ENCODE measurements at regions not wholly inside any gene's neighbourhood (a gene's known extent, or its start where the extent isn't known, plus 50 kb on each side); places are given as distances from the start of the nearest gene placed in this dataset.

- FAIRE-seq = no peak
- WGBS, 3 donors = 50 to 57% (median 51%) methylated on average over 2 of the region's 2 CpGs
- Histone ChIP-seq H3K4me3 (ENCODE audit: low read depth in 1 of 3, low read length in 3 of 3) (no peak overlapping the region), H3K9me3 (ENCODE audit: control insufficient read depth in 2 of 2, insufficient read depth in 1 of 2, low read depth in 1 of 2, low read length in 1 of 2) (peaks cover 0 to 10% of the 10 kb centered on the region in 2 donors), H3K27ac (ENCODE audit: low read depth in 1 of 3, low read length in 2 of 3) (no peak overlapping the region), H3K4me1 (ENCODE audit: control insufficient read depth in 3 of 3, insufficient read depth in 2 of 3, low read depth in 1 of 3, low read length in 2 of 3) (no peaks in the 10 kb centered on the region), H3K36me3 (ENCODE audit: control insufficient read depth in 3 of 3, insufficient read depth in 2 of 3, low read depth in 1 of 3, low read length in 3 of 3) (no peaks in the 10 kb centered on the region), H3K27me3 (ENCODE audit: control insufficient read depth in 3 of 3, insufficient read depth in 3 of 3, low read length in 3 of 3) (no peaks in the 10 kb centered on the region)
- no peak for DNase-seq
These were observed 140.1 kb upstream of the NR3C1 start for GRCh38 chr5:143543358-143544255.

GRCh38 chr5:143542798-143543144 is 139.3 kb upstream of the NR3C1 start:
- Histone ChIP-seq H3K27me3 (ENCODE audit: control insufficient read depth in 3 of 3, insufficient read depth in 3 of 3, low read length in 3 of 3) (no peaks in the 10 kb centered on the region), H3K36me3 (ENCODE audit: control insufficient read depth in 3 of 3, insufficient read depth in 2 of 3, low read depth in 1 of 3, low read length in 3 of 3) (no peaks in the 10 kb centered on the region), H3K4me3 (ENCODE audit: low read depth in 1 of 3, low read length in 3 of 3) (no peak overlapping the region), H3K27ac (ENCODE audit: low read depth in 1 of 3, low read length in 2 of 3) (no peak overlapping the region), H3K9me3 (ENCODE audit: control insufficient read depth in 2 of 2, insufficient read depth in 1 of 2, low read depth in 1 of 2, low read length in 1 of 2) (peaks cover 0 to 10% of the 10 kb centered on the region in 2 donors), H3K4me1 (ENCODE audit: control insufficient read depth in 3 of 3, insufficient read depth in 2 of 3, low read depth in 1 of 3, low read length in 2 of 3) (no peaks in the 10 kb centered on the region)
- FAIRE-seq (no peak), DNase-seq (no peak)
- 83 to 85% (median 83%) methylated on average over 3 of the region's 3 CpGs for WGBS, 3 donors

- H3K27ac ChIP-seq (ENCODE audit: low read depth in 1 of 3, low read length in 2 of 3) = no peak overlapping the region
- no peaks in the 10 kb centered on the region for H3K4me1 ChIP-seq (ENCODE audit: control insufficient read depth in 3 of 3, insufficient read depth in 2 of 3, low read depth in 1 of 3, low read length in 2 of 3)
- FAIRE-seq (no peak), DNase-seq (no peak)
- no peaks in the 10 kb centered on the region for H3K36me3 ChIP-seq (ENCODE audit: control insufficient read depth in 3 of 3, insufficient read depth in 2 of 3, low read depth in 1 of 3, low read length in 3 of 3)
- 70 to 84% (median 82%) methylated on average over 6 of the region's 6 CpGs for WGBS, 3 donors
- H3K4me3 ChIP-seq (ENCODE audit: low read depth in 1 of 3, low read length in 3 of 3) = no peak overlapping the region
- no peaks in the 10 kb centered on the region for H3K27me3 ChIP-seq (ENCODE audit: control insufficient read depth in 3 of 3, insufficient read depth in 3 of 3, low read length in 3 of 3)
- H3K9me3 ChIP-seq (ENCODE audit: control insufficient read depth in 2 of 2, insufficient read depth in 1 of 2, low read depth in 1 of 2, low read length in 1 of 2) = peaks cover 0 to 7% of the 10 kb centered on the region in 2 donors
These were observed 138.7 kb upstream of the NR3C1 start for GRCh38 chr5:143541943-143542797.

- H3K27ac ChIP-seq (ENCODE audit: low read depth in 1 of 3, low read length in 2 of 3) = no peak overlapping the region
- H3K27me3 ChIP-seq (ENCODE audit: control insufficient read depth in 3 of 3, insufficient read depth in 3 of 3, low read length in 3 of 3) = no peaks in the 10 kb centered on the region
- FAIRE-seq = no peak
- H3K9me3 ChIP-seq (ENCODE audit: control insufficient read depth in 2 of 2, insufficient read depth in 1 of 2, low read depth in 1 of 2, low read length in 1 of 2) = peaks cover 0 to 3% of the 10 kb centered on the region in 2 donors
- no peak overlapping the region for H3K4me3 ChIP-seq (ENCODE audit: low read depth in 1 of 3, low read length in 3 of 3)
- DNase-seq = no peak
- no peaks in the 10 kb centered on the region for H3K36me3 ChIP-seq (ENCODE audit: control insufficient read depth in 3 of 3, insufficient read depth in 2 of 3, low read depth in 1 of 3, low read length in 3 of 3)
- H3K4me1 ChIP-seq (ENCODE audit: control insufficient read depth in 3 of 3, insufficient read depth in 2 of 3, low read depth in 1 of 3, low read length in 2 of 3) = peaks cover 0 to 2% (median 0%) of the 10 kb centered on the region in 3 donors
These were observed 136.3 kb upstream of the NR3C1 start for GRCh38 chr5:143539742-143540141.

- 92 to 96% (median 95%) methylated on average over 2 of the region's 2 CpGs for WGBS, 3 donors
- no peak overlapping the region for H3K4me3 ChIP-seq (ENCODE audit: low read depth in 1 of 3, low read length in 3 of 3)
- H3K27ac ChIP-seq (ENCODE audit: low read depth in 1 of 3, low read length in 2 of 3) = no peak overlapping the region
- no peaks in the 10 kb centered on the region for H3K27me3 ChIP-seq (ENCODE audit: control insufficient read depth in 3 of 3, insufficient read depth in 3 of 3, low read length in 3 of 3)
- DNase-seq (no peak), FAIRE-seq (no peak)
- H3K9me3 ChIP-seq (ENCODE audit: control insufficient read depth in 2 of 2, insufficient read depth in 1 of 2, low read depth in 1 of 2, low read length in 1 of 2) = peaks cover 0 to 3% of the 10 kb centered on the region in 2 donors
- peaks cover 0 to 2% (median 0%) of the 10 kb centered on the region in 3 donors for H3K4me1 ChIP-seq (ENCODE audit: control insufficient read depth in 3 of 3, insufficient read depth in 2 of 3, low read depth in 1 of 3, low read length in 2 of 3)
- H3K36me3 ChIP-seq (ENCODE audit: control insufficient read depth in 3 of 3, insufficient read depth in 2 of 3, low read depth in 1 of 3, low read length in 3 of 3) = no peaks in the 10 kb centered on the region
These were observed 133.6 kb upstream of the NR3C1 start for GRCh38 chr5:143537056-143537455.

- H3K36me3 ChIP-seq (ENCODE audit: control insufficient read depth in 3 of 3, insufficient read depth in 2 of 3, low read depth in 1 of 3, low read length in 3 of 3) = no peaks in the 10 kb centered on the region
- peaks cover 0 to 2% (median 0%) of the 10 kb centered on the region in 3 donors for H3K4me1 ChIP-seq (ENCODE audit: control insufficient read depth in 3 of 3, insufficient read depth in 2 of 3, low read depth in 1 of 3, low read length in 2 of 3)
- H3K9me3 ChIP-seq (ENCODE audit: control insufficient read depth in 2 of 2, insufficient read depth in 1 of 2, low read depth in 1 of 2, low read length in 1 of 2) = peaks cover 0 to 3% of the 10 kb centered on the region in 2 donors
- no peak overlapping the region for H3K27ac ChIP-seq (ENCODE audit: low read depth in 1 of 3, low read length in 2 of 3)
- 78 to 93% (median 93%) methylated on average over 3 of the region's 3 CpGs for WGBS, 3 donors
- FAIRE-seq = no peak
- no peak overlapping the region for H3K4me3 ChIP-seq (ENCODE audit: low read depth in 1 of 3, low read length in 3 of 3)
- H3K27me3 ChIP-seq (ENCODE audit: control insufficient read depth in 3 of 3, insufficient read depth in 3 of 3, low read length in 3 of 3) = no peaks in the 10 kb centered on the region
- no peak for DNase-seq
These were observed 132.9 kb upstream of the NR3C1 start for GRCh38 chr5:143536364-143536763.

- Histone ChIP-seq H3K4me3 (ENCODE audit: low read depth in 1 of 3, low read length in 3 of 3) (no peak overlapping the region), H3K27me3 (ENCODE audit: control insufficient read depth in 3 of 3, insufficient read depth in 3 of 3, low read length in 3 of 3) (no peaks in the 10 kb centered on the region), H3K4me1 (ENCODE audit: control insufficient read depth in 3 of 3, insufficient read depth in 2 of 3, low read depth in 1 of 3, low read length in 2 of 3) (peaks cover 0 to 2% (median 0%) of the 10 kb centered on the region in 3 donors), H3K36me3 (ENCODE audit: control insufficient read depth in 3 of 3, insufficient read depth in 2 of 3, low read depth in 1 of 3, low read length in 3 of 3) (no peaks in the 10 kb centered on the region), H3K27ac (ENCODE audit: low read depth in 1 of 3, low read length in 2 of 3) (no peak overlapping the region), H3K9me3 (ENCODE audit: control insufficient read depth in 2 of 2, insufficient read depth in 1 of 2, low read depth in 1 of 2, low read length in 1 of 2) (peaks cover 0 to 3% of the 10 kb centered on the region in 2 donors)
- no peak for DNase-seq
- 76 to 83% (median 83%) methylated on average over 6 of the region's 6 CpGs for WGBS, 3 donors
- no peak for FAIRE-seq
These were observed 131.3 kb upstream of the NR3C1 start for GRCh38 chr5:143534761-143535154.

GRCh38 chr5:143533978-143534760 is 130.7 kb upstream of the NR3C1 start:
- peak in 1 of 2 donors; percentile 69 for DNase-seq
- Histone ChIP-seq H3K36me3 (ENCODE audit: control insufficient read depth in 3 of 3, insufficient read depth in 2 of 3, low read depth in 1 of 3, low read length in 3 of 3) (no peaks in the 10 kb centered on the region), H3K27me3 (ENCODE audit: control insufficient read depth in 3 of 3, insufficient read depth in 3 of 3, low read length in 3 of 3) (no peaks in the 10 kb centered on the region), H3K4me1 (ENCODE audit: control insufficient read depth in 3 of 3, insufficient read depth in 2 of 3, low read depth in 1 of 3, low read length in 2 of 3) (peaks cover 0 to 2% (median 0%) of the 10 kb centered on the region in 3 donors), H3K27ac (ENCODE audit: low read depth in 1 of 3, low read length in 2 of 3) (no peak overlapping the region), H3K4me3 (ENCODE audit: low read depth in 1 of 3, low read length in 3 of 3) (no peak overlapping the region), H3K9me3 (ENCODE audit: control insufficient read depth in 2 of 2, insufficient read depth in 1 of 2, low read depth in 1 of 2, low read length in 1 of 2) (peaks cover 0 to 3% of the 10 kb centered on the region in 2 donors)
- WGBS, 3 donors = 55 to 76% (median 69%) methylated on average over 3 of the region's 3 CpGs
- FAIRE-seq = no peak

Data from small intestine (tissue), 7 donors.